SK-N-MC (cell line): ENCODE measurements at regions not wholly inside any gene's neighbourhood (a gene's known extent, or its start where the extent isn't known, plus 50 kb on each side); places are given as distances from the start of the nearest gene placed in this dataset.

Experiments used
- EZH2 ChIP-seq: fragments of 200-600 bp; sonication (generic); IDR thresholded peaks from one replicate; pipeline ENCODE4 v1.6.1; 2017; ENCODE audit warnings: antibody characterized with exemption
- POLR2AphosphoS5 ChIP-seq: IDR thresholded peaks from 2 replicates; pipeline ENCODE4 v1.6.1; 2012; ENCODE audit warnings: mild to moderate bottlenecking, low read depth, low read length, borderline replicate concordance

- no peak for TF ChIP-seq POLR2AphosphoS5
- no peak for TF ChIP-seq EZH2
Observed at GRCh38 chr11:82606738-82607137, 126.9 kb downstream of the FAM181B start.
